BE2C (cell line): ENCODE measurements at regions not wholly inside any gene's neighbourhood (a gene's known extent, or its start where the extent isn't known, plus 50 kb on each side); places are given as distances from the start of the nearest gene placed in this dataset.

Experiments used
- DNase-seq: peaks from one replicate; pipeline ENCODE4 v3.0.0-alpha.2; 2020
- H3K27me3 ChIP-seq: fragments of 250-450 bp; sonication (Bioruptor Pico); 2 replicates; pipeline ENCODE4 v1.5.1; 2020; ENCODE audit warnings: mild to moderate bottlenecking
- H3K36me3 ChIP-seq: fragments of 250-450 bp; sonication (Bioruptor Pico); 2 replicates; pipeline ENCODE4 v1.5.1; 2020; ENCODE audit warnings: mild to moderate bottlenecking
- H3K4me1 ChIP-seq: fragments of 250-450 bp; sonication (Bioruptor Pico); 2 replicates; pipeline ENCODE4 v1.5.1; 2020
- H3K4me3 ChIP-seq: 2 replicates; pipeline ENCODE4 v1.5.1; 2011; ENCODE audit warnings: low read depth, low read length
- H3K9me3 ChIP-seq: fragments of 250-450 bp; sonication (Bioruptor Pico); 2 replicates; pipeline ENCODE4 v1.5.1; 2020
- TF ChIP-seq, protein P1 (sequence below): IDR thresholded peaks from 2 replicates; pipeline ENCODE4 v1.5.1; 2012; ENCODE audit warnings: mild to moderate bottlenecking, low read depth, low read length

- H3K36me3 ChIP-seq, result no peaks in the 10 kb centered on the region
- no peaks in the 10 kb centered on the region for H3K27me3 ChIP-seq
- H3K9me3 ChIP-seq, result no peaks in the 10 kb centered on the region
- DNase-seq, result no peak
- TF ChIP-seq, protein P1, sequence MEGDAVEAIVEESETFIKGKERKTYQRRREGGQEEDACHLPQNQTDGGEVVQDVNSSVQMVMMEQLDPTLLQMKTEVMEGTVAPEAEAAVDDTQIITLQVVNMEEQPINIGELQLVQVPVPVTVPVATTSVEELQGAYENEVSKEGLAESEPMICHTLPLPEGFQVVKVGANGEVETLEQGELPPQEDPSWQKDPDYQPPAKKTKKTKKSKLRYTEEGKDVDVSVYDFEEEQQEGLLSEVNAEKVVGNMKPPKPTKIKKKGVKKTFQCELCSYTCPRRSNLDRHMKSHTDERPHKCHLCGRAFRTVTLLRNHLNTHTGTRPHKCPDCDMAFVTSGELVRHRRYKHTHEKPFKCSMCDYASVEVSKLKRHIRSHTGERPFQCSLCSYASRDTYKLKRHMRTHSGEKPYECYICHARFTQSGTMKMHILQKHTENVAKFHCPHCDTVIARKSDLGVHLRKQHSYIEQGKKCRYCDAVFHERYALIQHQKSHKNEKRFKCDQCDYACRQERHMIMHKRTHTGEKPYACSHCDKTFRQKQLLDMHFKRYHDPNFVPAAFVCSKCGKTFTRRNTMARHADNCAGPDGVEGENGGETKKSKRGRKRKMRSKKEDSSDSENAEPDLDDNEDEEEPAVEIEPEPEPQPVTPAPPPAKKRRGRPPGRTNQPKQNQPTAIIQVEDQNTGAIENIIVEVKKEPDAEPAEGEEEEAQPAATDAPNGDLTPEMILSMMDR, result no peak
- no peak overlapping the region for H3K4me3 ChIP-seq
- no peaks in the 10 kb centered on the region for H3K4me1 ChIP-seq
Measured at GRCh38 chr1:59032228-59032627, 248.4 kb upstream of the JUN start.

- Histone ChIP-seq H3K27me3 (no peaks in the 10 kb centered on the region), H3K9me3 (no peaks in the 10 kb centered on the region), H3K4me1 (no peaks in the 10 kb centered on the region), H3K36me3 (no peaks in the 10 kb centered on the region), H3K4me3 (no peak overlapping the region)
- no peak for DNase-seq
- TF ChIP-seq, protein P1, result no peak
Measured at GRCh38 chr1:59033761-59034160, 249.9 kb upstream of the JUN start.

GRCh38 chr1:59034925-59035324 is 251.1 kb upstream of the JUN start:
- H3K27me3 ChIP-seq, result no peaks in the 10 kb centered on the region
- no peaks in the 10 kb centered on the region for H3K9me3 ChIP-seq
- DNase-seq, result no peak
- H3K36me3 ChIP-seq, result no peaks in the 10 kb centered on the region
- no peaks in the 10 kb centered on the region for H3K4me1 ChIP-seq
- TF ChIP-seq, protein P1, result no peak
- no peak overlapping the region for H3K4me3 ChIP-seq

DNA sequence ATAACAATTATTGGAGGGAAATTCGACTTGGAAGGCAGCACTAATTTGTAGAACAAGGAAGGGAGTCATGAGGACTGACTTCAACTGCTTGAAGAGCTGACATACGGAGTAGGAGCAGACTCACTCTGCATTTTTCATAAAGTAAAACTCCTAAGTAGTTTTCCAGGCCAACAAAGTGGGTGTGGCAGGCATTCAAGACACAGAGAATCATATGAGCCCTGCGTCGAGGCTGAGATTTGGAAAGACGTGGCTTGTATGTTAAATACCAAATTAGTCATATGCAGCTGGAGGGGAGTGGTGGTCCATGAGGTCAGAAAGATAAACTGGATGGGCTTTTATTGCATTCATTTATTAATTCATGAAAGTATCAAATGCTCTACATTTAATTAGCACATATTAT is 255.7 kb upstream of the JUN start:
- TF ChIP-seq, protein P1, result no peak
- H3K27me3 ChIP-seq, result no peaks in the 10 kb centered on the region

GRCh38 chr1:59040486-59040885 is 256.4 kb upstream of the FGGY start:
- TF ChIP-seq, protein P1, result no peak
- DNase-seq, result no peak
- no peaks in the 10 kb centered on the region for H3K4me1 ChIP-seq
- no peaks in the 10 kb centered on the region for H3K9me3 ChIP-seq
- H3K4me3 ChIP-seq, result no peak overlapping the region
- no peaks in the 10 kb centered on the region for H3K36me3 ChIP-seq
- no peaks in the 10 kb centered on the region for H3K27me3 ChIP-seq

More for the DNA sequence above, 255.7 kb upstream of the JUN start:
- Histone ChIP-seq H3K4me3 (no peak overlapping the region), H3K36me3 (no peaks in the 10 kb centered on the region), H3K4me1 (no peaks in the 10 kb centered on the region), H3K9me3 (no peaks in the 10 kb centered on the region)
- no peak for DNase-seq

DNA sequence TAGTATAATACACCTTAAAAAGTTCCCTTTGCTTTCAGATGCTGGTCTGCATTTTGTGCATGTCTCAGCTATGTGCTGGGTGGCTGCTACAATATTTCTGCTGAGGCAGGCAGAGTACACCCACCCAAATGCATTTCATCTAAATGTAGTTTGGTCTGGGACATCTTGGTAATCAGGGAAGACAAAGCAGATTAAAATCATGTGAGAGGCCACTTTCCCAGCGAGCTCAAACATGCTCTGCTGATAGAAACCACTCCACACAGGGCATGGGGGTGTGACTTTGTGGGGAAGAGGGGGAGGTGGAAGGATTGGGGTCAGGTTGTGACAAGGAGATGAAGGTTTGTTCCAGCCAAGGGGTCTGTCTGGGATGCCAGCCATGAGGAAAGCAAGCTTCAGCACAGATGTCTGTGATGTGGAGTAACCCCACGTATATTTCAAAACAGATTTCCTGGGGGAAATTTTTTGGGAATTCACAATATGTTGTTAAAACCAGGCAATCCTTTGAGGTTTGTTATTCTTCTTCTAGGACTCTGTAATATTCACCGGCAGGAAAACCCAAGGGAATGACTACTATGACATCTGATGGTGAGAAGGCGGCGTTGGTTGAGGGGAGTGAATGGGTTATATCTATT is 255.1 kb upstream of the FGGY start:
- H3K9me3 ChIP-seq, result no peaks in the 10 kb centered on the region
- no peaks in the 10 kb centered on the region for H3K36me3 ChIP-seq
- H3K27me3 ChIP-seq, result no peaks in the 10 kb centered on the region
- no peak for DNase-seq
- H3K4me3 ChIP-seq, result no peak overlapping the region
- TF ChIP-seq, protein P1, result no peak
- no peaks in the 10 kb centered on the region for H3K4me1 ChIP-seq
